Lung microvascular endothelial cell (primary cell): ENCODE measurements at regions not wholly inside any gene's neighbourhood (a gene's known extent, or its start where the extent isn't known, plus 50 kb on each side); places are given as distances from the start of the nearest gene placed in this dataset.

Experiments
- DNase-seq, 2 donors: peaks; one replicate each; pipeline versions ENCODE4 v3.0.0 to v3.0.0-alpha.2; 2010; ENCODE audit warnings: low read depth in 2 of 2

DNA sequence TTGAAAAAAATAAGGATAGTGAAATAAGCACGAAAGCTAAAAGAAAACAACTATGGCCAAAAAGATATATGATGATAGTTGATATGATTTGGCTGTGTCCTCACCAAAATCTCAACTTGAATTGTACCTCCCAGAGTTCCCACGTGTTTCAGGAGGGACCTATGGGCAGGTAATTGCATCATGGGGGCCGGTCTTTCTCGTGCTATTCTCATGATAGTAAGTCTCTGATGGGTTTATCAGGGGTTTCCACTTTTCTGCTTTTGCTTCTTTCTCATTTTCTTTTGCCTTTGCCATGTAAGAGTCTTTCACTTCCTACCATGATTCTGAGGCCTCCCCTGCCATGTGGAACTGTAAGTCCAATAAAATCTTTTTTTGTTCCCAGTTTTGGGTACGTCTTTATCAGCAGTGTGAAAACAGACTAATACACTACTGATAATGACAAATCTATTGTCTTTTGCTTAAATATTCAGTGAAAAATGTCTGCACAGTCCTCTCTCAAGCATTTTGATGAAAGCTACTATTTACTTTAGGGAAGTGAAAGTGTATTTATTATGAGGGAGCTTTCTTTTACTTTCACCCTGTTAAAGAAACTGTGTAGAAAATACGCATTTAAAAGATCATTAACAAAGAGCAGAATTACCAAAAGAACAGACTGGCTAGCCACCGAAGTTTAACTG lies 389.1 kb downstream of the HTR1B start:
- DNase-seq: no peak

DNA sequence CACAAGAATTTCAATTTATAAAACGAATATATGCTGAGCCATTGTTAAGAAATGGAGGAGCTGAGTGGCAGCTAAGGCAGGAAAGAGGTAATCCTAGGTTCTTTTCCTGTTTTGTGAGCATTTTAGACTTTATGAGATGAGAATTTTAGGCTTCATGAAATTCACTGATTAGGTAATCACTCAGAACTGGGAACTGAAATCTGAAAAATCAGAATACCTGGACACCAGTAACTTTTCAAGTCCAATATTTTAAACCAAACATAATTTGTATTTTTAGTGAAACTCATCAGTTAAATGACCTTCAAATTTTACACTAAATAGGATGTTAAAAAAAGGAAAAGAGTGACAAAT lies 389.9 kb downstream of the HTR1B start:
- no peak for DNase-seq

DNA sequence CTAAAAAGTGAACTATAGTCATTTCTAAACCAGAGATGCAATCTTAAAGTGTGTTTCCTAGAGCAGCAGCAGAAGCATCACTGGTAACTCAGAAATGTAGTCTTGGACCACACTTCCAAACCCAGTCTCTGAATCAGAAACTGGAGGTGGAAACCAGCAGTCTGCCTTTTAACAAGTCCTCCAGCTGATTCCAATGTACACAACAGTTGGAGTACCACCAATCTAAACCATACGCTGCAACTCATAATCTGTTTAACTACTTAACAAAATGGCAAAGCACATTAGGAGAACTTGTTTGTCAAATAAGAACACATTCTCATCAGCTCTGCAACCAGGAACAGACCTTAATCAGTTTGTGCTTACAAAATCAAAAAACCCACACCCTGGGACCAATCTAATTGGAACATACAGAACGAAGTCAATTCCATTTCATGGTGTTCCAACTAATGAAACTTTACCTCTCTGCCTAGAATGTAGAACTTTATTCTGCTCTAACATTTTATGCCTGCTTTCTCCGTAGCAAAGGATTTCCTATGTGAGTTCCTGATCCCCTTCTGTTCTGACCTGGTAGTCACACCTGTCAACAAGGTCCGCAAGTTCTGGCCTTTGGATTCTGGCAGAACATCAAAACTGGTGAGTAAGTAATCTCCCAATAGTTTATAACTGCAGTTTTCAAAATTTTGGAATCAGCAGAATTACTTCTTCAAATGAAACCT lies 390.4 kb downstream of the HTR1B start:
- peak in 1 of 2 donors; percentile 35 for DNase-seq

DNA sequence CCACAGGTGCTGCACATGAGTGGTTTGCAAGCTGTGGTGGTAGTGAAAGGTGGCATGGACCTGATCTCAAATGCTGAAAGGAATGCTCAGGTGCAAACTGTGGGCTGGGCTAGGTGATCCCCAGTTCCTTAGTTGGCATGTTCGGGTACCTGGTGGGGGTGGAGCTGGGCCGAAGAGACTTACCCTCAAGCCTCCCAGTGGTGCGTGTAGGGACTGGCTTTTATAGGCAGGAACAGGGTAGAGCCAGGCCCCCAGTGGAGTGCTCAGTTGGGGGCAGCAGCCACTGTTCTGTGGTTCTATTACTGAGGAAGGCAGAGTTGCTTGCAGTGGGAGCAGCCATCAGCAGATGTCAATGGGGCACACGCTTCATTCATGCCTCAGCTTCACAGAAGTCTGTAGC lies 399.8 kb downstream of the HTR1B start:
- no peak for DNase-seq

DNA sequence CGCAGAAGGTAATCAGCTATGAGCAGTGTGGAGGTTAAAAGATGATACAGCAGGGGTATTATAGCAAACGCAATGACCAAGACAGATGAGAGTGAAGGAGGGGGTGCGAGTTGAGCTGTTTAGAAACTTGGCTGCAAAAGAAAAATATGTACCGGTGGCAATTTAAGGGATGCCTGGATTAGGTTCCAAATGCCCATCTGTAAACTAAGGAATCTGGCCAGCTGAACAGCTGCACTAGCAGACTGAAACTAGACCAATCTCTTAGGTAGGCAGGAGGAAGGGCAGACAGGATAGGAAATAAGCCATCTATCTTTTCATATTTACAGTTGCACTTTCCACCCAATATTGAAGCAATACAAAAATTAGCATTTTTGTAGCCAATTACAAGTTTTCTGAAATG lies 407.6 kb downstream of the HTR1B start:
- no peak for DNase-seq

DNA sequence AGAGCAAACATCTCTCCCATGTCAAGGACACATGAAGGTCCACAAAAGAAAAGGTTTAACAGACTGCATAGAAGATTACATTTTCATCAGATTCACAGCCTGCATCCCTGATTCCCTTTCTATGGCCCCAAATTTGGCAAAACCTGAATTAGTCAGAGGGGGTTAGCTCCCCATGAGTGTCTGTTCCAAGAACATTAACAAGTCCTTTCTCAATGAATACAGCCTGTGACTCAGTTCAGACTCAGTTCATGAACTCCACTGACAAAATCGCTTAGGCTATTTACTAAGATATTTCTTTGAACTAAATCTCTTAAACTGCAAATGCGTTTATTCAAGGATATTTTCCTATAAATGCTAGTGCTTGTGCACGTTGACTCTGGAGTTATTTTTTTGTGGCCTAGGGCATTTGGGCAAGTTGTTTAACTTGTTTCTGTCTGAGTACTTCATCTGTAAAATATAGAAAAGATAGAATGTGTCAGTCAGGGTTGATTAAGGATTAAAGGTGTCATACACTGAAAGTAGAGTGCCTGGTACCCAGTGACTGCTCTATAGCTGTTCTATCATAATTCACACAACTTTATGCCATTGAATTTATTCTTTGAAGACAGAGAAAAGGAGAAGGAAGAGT lies 422.6 kb downstream of the HTR1B start:
- DNase-seq: no peak

DNA sequence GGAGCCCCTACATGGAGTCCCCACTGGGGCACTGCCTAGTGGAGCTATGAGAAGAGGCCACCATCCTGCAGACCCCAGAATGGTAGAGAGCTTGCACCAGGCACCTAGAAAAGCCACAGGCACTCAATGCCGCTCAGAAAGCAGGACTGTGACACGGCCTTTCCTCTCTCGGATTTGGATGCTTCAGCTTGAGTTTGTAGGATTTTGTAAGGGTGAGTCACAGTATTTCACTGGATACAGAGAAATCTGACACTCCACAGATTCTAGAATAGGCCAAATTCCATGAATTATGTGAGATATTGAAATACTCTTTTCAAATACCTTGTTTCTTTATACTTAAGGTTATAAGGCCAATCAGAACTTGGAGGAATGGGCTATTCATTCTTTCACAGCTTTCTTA lies 424.5 kb downstream of the HTR1B start:
- no peak for DNase-seq

DNA sequence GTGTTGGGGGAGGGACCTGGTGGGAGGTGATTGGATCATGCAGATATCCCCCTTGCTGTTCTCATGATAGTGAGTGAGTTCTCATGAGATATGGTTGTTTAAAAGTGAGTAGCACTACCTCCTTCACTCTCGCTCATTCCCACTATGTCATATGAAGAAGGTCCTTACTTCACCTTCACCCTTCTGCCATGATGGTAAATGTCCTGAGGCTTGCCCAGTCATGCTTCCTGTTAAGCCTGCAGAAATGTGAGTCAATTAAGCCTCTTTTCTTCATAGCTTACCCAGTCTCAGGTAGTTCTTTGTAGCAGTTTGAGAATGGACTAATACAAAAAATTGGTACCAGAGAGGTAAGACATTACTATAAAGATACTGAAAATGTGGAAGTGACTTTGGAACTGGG lies 425.9 kb downstream of the HTR1B start:
- DNase-seq: no peak

DNA sequence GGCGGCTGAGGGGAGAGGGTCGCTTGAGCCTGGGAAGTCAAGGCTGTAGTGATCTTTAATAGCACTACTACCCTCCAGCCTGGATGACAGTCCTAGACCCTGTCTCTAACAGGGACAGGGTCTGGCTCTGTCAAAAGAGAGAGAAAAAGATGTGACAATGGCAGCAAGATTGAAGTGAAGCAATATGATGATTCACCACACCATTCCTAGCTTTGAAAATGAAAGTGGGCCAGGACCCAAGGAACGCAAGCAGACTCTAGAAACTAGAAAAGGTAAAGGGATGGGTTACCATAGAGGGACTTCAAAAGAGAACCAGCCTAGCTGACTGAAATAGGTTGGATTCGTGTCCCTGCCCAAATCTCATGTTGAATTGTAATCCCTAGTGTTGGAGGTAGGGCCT lies 426.9 kb downstream of the HTR1B start:
- no peak for DNase-seq

DNA sequence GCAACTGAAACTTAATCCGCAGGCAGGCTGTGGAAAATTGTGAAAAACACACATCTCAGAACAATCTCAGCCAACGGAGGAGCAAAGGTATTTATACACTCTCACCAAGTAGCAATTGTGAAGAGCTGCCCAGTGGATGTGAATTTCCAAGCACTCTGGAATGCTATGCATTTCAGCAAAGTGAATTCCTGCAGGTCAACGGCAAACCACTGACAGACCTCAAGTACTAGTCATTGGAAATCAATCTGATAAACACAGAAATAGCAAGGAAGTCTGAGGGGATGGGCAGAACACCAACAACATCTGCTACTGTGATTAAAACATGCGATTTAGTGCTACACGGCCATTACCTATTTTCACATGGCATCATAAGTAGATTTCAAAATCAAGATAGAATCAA lies 429.1 kb downstream of the HTR1B start:
- DNase-seq: peak in 1 of 2 donors; percentile 72

DNA sequence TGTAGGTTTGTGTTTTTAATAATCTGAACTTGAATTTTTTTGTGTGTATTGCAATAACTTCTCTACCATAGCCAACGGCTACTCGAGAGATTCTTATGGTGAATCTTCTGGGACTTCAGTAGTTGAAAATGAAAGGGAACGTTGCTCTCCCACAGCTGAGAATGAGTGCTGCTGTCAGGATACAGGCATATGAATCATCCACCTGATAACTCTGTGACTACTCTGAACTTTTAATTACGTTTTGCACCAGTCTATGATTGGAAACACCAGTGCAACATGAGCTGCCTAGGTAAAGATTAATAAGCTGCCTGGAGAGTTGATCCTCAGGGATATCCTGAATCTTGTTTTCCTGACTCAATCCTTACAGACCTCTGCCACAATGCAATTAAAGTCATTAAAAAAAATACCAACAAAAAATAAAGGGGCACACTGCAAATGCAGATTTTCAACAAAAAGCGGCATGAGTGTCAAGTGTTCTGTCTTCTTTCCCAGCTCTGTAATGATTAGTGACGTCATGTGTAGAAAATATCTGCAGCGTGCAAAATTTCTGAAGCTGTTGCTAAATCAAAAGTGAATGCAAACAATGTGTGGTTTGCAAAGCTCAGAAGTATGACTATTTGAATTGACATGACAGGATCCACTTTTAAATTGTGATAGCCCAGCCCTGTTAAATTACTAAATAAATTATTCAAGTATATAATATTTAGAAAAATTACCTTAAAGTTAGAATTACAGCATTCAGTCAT lies 432.2 kb downstream of the HTR1B start:
- DNase-seq: peak in 1 of 2 donors; percentile 23

DNA sequence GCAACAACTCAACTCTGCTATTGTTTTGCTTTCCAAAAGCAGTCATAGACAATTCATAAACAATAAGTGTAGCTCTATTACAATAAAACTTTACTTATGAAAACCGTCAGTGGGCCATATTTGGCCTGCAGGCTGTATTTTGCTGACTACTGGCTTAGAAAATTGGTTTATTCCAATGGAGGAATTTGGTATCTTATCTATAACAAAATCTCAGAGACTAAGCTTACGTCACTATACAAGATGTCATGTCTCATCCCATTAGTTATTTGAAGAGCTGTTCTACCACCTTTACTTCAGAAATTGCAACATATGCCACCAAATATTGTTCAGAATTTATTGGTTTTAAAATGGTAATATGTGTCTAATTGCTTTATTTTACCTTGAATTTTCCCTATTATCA lies 436.9 kb downstream of the HTR1B start:
- no peak for DNase-seq

DNA sequence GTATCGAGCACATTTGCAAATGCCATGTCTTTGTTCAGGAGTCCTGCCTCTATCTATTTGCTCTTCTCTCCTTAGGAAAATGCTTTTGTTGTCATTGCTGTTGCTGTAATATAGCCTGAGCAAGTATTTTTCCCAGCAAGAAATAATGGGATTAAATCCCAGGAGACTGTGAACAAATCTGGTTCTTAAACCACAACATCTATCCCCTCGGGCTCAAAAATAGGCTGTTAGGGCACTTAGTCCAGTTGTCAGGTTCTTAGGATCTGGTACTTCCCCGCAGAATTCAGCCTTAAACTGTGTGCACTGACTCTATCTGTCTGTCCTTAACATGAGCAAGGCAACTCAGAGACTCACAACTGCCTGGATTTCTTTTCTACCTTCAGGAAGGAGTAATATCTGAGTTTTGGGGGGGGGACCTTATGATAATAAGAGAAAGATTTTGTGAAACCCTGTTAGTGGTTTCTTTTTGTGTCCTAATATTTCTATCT lies 437.5 kb downstream of the HTR1B start:
- DNase-seq: no peak

DNA sequence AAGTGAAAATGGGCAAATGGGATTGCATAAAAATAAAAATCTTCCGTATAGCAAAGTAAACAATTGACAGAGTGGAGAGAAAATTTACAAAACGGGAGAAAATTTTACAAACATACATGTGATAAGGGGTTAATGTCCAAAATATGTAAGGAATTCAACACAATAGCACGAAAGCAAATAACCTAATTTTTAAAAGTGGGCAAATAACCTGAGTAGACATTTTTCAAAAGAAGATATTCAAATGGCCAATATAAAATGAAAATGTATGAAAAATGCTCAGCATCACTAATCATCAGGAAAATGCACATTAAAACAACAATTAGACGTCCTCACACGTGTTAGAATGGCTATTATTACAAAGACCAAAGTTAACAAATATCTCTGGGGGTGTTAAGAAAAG lies 441.5 kb downstream of the HTR1B start:
- no peak for DNase-seq

DNA sequence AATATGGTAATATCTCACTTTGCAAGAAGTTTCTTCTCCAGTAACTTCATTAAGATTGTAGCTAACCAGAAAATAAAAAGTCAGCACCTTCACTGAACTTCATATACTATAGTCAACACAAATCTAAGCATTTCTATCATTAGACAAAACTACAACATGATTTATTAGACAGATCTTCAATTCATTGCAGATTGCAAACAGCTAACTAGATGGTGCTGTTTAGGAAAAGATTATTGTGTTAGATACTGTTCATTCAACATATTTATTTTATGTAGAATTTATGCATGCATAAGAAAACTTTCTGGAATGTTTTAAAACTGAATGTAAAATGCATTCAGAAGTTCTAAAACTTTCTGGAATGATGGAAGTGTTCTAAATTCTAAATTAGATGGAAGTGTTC lies 442.1 kb downstream of the HTR1B start:
- peak in 1 of 2 donors; percentile 5 for DNase-seq

DNA sequence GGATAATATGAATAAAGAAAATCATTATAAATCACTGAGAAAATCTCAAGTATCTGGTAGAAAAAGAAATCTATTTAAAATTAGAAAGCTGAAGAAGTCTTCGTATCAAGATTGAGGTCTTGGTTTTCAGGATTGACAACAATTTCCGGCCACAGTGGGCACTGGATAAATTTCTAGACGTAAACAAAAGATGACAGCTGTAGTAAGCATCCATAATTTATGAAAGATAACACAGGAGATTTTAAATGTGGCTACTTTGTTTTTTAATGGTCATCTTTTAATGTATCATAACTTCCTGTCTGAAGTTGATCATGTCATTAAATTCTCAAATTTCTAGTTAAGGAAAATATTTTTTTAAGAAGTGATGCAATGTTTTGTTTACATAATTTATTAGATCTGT lies 444.2 kb downstream of the HTR1B start:
- DNase-seq: no peak

DNA sequence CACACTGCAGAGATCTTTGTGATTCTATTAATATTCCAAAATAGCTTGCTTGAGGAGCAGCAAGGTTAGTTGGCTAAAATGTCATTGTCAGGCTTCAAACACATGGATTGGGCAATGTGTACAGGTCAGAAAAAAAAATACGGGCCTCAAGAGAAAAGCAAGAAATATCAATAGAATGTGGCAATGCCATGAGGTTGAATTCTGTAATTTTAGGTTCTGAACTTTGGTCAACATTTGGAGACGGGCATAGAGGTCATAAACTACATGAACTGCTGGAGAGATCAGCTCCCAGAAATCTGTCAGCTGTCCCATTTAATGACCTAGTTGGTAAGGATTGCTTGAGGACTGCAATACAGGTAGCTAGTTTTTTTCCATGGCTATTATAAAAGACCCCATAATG lies 445.8 kb downstream of the HTR1B start:
- no peak for DNase-seq

DNA sequence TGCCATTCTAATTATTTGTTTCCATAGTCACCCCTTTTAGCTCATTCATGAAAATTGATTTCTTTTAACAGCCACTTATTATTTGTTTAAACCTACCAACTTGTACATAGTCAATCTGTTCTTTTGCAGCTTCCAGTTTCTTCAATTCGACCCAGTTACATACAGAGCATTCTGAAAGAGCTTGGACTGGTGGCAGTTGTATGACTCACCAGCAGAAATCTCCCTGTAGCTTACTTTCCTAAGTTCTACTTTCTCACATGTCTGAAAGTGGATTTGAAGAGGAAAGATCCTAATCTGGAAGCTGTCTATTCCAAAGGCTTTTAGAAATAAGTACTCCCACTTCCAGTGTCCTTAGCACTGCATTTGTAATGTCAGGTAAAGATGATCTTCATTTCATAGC lies 447.9 kb downstream of the HTR1B start:
- peak in 1 of 2 donors; percentile 59 for DNase-seq

DNA sequence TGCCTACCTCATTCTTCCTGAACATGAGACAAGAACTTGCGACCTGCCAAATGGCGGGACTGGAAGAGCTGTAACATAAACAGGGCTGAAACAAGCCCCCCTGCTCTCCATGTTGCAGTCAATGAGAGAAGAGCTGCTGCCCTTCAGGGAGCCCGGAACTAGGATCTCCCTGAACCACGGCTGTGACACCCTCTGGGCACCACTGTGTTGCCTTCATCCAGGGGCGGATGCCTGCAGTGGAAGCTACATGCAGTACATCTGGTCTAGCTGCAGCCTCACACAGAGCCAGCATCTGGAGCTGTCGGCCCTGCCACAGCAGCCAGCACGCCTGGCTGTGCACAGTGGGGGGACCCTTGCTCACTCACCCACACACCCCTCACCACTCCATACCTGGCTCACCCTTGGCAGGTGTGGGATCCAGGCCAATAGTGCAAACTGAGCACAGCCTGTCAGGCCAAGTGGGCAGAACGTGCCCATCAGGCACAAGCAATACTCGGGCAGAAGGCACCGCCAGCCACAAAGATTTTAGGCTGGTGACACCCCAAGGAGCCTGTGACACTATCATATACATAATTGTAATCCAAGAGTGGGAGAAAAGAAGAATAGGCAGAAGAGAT lies 451.3 kb downstream of the HTR1B start:
- no peak for DNase-seq

DNA sequence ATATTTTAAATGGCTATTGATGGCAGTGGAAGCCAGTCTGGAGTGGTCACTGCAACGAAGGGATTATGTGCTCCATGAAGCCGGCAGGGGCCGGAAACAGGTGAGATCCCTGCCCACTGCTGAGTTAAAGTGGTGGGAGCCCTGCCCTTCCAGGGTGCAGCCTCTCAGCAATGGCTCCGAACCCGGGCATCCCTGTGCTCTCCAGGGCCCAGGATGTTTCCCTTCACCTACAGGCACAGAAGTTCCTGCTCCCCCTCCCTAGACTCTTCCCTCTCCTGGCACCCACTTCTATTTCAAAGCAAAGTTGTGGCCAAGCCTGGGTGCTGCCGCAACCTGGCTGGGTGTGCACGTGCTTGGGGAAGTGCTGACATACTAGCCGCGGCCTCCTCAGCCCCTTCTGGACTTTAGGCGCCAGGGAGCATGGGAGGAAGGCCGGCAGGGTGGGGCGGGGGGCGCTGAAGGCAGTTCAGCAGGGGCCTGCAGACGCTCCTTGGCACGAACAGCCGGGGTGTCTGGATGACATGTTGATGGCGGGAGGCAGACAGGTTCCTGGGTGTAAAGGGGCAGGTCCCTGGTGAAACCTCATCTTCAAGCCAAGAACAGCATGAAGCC lies 452.3 kb downstream of the HTR1B start:
- DNase-seq: no peak

DNA sequence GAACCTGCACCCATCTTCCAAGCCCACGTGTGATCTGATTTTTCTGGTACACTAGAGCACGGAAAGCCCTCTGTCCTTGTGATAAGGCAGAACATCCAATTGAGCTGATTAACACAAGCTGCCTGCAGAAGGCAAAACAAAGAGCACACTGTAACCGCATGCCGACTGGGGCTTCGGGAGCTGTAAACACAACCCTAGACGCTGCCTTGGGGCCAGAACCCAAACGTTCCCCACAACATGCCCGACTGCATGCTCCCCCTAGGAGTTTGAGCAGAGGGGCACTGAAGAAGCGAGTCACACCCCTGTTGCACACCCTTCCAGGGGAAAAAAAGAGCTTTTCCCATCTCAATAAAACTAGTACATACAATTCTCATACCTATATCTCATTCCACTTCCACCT lies 470.7 kb downstream of the HTR1B start:
- DNase-seq: no peak
